ENCODE measurements at regions not wholly inside any gene's neighbourhood (a gene's known extent, or its start where the extent isn't known, plus 50 kb on each side); places are given as distances from the start of the nearest gene placed in this dataset.

DNA sequence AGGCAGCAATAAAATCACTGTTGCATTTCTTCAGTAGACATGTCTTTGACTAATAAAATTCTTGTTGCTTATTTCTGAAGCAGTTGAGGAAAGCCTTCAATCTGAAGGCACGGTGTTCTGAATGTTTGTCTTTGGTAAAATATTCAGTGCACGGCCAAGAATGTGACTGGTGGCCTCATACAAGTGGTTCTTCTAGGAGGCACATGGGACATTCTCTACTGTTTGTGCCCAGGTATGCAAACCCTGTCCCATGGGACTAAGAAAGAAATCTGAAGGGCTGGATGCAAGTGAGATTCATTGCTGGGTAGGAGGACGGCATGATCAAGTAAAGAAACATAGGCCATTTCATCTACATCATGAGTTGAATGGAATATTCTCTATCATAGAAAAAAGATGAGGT lies 250.6 kb upstream of the NR2F2 start:
- TF ChIP-seq, protein P1, sequence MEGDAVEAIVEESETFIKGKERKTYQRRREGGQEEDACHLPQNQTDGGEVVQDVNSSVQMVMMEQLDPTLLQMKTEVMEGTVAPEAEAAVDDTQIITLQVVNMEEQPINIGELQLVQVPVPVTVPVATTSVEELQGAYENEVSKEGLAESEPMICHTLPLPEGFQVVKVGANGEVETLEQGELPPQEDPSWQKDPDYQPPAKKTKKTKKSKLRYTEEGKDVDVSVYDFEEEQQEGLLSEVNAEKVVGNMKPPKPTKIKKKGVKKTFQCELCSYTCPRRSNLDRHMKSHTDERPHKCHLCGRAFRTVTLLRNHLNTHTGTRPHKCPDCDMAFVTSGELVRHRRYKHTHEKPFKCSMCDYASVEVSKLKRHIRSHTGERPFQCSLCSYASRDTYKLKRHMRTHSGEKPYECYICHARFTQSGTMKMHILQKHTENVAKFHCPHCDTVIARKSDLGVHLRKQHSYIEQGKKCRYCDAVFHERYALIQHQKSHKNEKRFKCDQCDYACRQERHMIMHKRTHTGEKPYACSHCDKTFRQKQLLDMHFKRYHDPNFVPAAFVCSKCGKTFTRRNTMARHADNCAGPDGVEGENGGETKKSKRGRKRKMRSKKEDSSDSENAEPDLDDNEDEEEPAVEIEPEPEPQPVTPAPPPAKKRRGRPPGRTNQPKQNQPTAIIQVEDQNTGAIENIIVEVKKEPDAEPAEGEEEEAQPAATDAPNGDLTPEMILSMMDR (IDR thresholded peaks at IDR 0.05; ENCODE audit: borderline replicate concordance, insufficient read depth, low read depth, low read length), result no peak
- no peak overlapping the region for H3K4me3 ChIP-seq (ENCODE audit: low read depth, low read length)

DNA sequence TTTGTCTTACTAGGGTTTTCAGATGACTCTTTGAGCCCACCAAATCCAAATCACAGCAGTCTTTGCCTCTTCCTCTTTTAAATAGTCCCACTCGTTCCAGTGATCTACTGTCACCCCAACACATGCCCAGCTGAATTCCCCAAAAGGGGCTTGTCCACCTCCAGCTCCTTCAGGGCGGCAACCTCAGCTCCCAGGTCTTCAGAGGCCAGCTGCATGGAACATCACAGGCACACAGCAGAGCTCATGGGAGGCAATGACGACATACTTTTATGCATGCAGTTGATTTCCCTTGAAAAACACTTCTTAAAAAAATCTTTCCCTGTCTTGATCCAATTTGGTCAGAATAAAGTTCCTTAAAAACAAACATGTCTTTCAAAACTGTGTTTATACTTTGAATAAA lies 244.3 kb upstream of the NR2F2 start:
- TF ChIP-seq, protein P1 (IDR thresholded peaks at IDR 0.05; ENCODE audit: borderline replicate concordance, insufficient read depth, low read depth, low read length), result no peak

DNA sequence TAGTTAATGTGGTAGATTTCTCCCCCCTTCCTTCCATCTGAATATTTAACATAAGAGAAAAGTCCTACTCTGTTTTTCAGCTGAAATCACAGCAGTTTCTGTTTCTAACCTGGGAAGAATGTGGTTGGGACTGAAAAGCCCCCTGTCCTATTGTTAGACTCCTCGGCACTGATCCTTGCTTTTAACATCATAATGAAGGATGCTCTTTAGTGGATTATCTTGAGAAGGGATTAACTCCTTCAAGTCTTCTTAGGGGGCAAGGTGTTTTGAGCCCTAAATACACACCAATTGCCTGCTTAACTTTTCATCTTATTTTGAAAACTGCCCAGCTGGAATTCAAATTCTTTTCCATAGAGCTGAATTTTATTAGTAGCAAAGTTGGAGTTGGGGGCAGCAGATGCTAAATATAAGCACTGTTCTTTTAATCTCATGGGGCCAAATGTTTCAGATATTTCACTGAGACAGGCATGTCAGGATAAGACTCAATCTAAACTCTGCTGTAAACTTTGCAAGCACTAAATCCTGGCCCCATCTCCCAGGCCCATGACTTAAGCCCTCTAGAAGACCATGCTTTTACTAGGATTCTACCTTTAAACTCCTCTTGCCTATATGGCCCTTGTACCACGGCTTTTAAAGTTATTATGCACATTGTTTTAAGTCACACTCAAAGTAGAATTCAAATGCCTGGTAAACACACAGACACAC lies 243.2 kb upstream of the NR2F2 start:
- TF ChIP-seq, protein P1 (IDR thresholded peaks at IDR 0.05; ENCODE audit: borderline replicate concordance, insufficient read depth, low read depth, low read length), result no peak
- no peak overlapping the region for H3K4me3 ChIP-seq (ENCODE audit: low read depth, low read length)

More for the DNA sequence above, 244.3 kb upstream of the NR2F2 start:
- H3K4me3 ChIP-seq (ENCODE audit: low read depth, low read length), result no peak overlapping the region

DNA sequence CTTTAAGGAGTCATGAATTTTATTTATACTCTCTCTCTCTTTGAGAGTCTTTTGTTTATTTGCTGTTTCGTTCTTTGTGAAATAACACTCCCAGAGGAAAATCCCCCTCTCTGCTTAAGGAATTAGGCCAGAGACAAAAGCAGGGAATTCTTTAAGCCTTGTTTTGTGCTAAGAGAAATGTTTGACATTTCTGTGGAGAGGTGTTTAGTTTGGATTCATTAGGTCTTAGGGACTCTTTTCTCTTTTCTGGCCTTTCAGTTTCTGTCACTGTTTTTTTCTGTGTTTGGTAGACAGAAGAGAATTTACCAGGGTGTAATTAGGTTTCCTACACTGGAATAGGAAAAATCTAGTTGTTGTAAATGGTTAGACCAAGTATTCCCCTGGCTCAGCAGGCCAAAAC lies 241.8 kb upstream of the NR2F2 start:
- H3K4me3 ChIP-seq (ENCODE audit: low read depth, low read length), result no peak overlapping the region
- TF ChIP-seq, protein P1 (IDR thresholded peaks at IDR 0.05; ENCODE audit: borderline replicate concordance, insufficient read depth, low read depth, low read length), result no peak

DNA sequence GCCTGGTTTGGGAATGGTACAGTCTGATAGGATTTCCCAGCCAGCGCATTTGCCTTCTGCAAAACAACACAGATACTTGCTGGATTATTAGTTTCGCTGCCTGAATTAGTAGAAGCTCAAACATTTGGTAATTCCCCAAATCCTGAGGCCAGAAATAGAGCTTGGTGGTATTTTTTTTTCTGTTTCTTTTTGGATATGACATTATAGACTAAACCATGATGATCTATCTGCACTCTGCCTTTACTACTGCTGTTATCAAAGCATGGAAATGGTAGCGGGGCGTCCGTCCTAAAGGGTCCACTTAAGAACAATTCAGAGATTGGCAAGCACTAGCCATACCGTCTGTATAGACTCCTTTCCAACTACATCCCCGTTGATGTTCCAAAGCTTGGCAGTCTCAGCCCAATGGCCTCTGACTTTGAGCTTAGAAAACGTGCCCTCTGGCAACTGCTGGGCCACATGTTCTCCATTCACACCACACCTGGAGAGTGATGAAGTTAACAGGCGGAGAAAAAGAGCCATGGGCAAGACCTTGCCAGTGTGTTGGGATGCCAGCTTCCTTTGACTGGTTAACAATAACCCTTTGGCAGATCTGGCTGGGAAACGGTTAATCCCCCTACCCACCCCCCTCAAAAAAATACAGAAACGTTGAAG lies 241.0 kb upstream of the NR2F2 start:
- no peak overlapping the region for H3K4me3 ChIP-seq (ENCODE audit: low read depth, low read length)
- TF ChIP-seq, protein P1 (IDR thresholded peaks at IDR 0.05; ENCODE audit: borderline replicate concordance, insufficient read depth, low read depth, low read length), result no peak

DNA sequence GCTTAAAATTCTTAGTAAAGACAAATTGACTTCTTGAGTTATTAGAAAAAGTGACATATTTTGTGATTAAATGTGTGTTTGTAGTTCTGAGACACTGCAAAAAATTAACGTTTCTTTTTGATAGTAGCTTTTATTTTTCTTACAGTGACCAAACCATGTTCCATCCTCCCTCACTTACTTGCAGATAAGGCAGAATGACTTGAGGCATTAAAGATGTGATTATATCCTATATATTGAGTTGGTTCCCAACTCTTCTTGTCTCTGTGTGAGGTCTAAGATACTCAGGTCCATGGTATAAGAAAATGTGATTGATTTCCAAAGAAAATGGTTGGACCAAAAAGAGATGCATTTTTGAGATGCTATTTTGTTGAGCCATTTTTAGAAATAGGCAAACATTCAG lies 238.3 kb upstream of the NR2F2 start:
- H3K4me3 ChIP-seq (ENCODE audit: low read depth, low read length), result no peak overlapping the region
- TF ChIP-seq, protein P1 (IDR thresholded peaks at IDR 0.05; ENCODE audit: borderline replicate concordance, insufficient read depth, low read depth, low read length), result no peak

DNA sequence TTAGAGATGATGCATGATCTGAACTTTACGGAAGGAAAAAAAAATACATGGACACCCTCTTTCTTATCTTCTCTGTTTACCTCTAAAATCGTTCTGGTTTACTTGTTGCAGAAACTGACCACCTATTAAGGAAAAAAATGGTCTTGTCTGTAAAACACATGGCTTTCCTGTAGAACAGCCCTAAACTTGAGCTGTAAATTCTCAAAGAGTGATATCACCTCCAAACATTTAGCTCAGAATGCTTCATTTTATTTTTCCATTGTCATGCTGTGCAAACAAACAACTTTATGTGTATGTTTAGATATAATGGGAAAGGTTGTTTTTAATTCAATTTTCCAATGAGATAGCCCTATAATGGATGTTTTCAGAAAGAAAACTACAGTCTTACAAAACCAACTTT lies 237.4 kb upstream of the NR2F2 start:
- TF ChIP-seq, protein P1 (IDR thresholded peaks at IDR 0.05; ENCODE audit: borderline replicate concordance, insufficient read depth, low read depth, low read length), result no peak
- H3K4me3 ChIP-seq (ENCODE audit: low read depth, low read length), result no peak overlapping the region
